Thyroid gland (tissue), 4 donors: ENCODE measurements at regions not wholly inside any gene's neighbourhood (a gene's known extent, or its start where the extent isn't known, plus 50 kb on each side); places are given as distances from the start of the nearest gene placed in this dataset.

Experiments
- DNase-seq, 2 donors: peaks; one replicate each; pipeline ENCODE4 v3.0.0-alpha.2; 2019
- H3K27ac ChIP-seq, 3 donors: fragments of 200-600 bp; sonication (generic); 1 replicate in 2 of 3; 2 replicates in 1 of 3; pipeline ENCODE4 v1.5.1; 2016 to 2019; ENCODE audit warnings: mild to moderate bottlenecking in 1 of 3, moderate library complexity in 1 of 3
- H3K27me3 ChIP-seq: fragments of 200-600 bp; sonication (generic); one replicate; pipeline ENCODE4 v1.5.1; 2019
- H3K36me3 ChIP-seq, 2 donors: fragments of 200-600 bp; sonication (generic); one replicate each; pipeline ENCODE4 v1.5.1; 2016 to 2019
- H3K4me1 ChIP-seq, 2 donors: fragments of 200-600 bp; sonication (generic); one replicate each; pipeline ENCODE4 v1.5.1; 2017 to 2019
- H3K4me3 ChIP-seq, 3 donors: fragments of 200-600 bp; sonication (generic); replicated peaks in 1 of 3; 1 replicate in 2 of 3; 2 replicates in 1 of 3; pipeline ENCODE4 v1.5.1; 2016; ENCODE audit warnings: mild to moderate bottlenecking in 1 of 3
- H3K9me3 ChIP-seq: fragments of 200-600 bp; sonication (generic); one replicate; pipeline ENCODE4 v1.5.1; 2017
- POLR2A ChIP-seq, 2 donors: fragments of 450-650 bp; IDR thresholded peaks; one replicate each; pipeline ENCODE4 v1.6.1; 2017; ENCODE audit warnings: antibody characterized with exemption in 2 of 2, mild to moderate bottlenecking in 2 of 2, moderate library complexity in 1 of 2
- WGBS, 2 donors: methylation state at CpG; one replicate each; pipeline ENCODE4 v1.1.5; 2017; 5-methylcytosine and 5-hydroxymethylcytosine counted together
- intact Hi-C: fragments of 100-400 bp; cut with DNase I; formaldehyde crosslinking; loops from one replicate; pipeline ENCODE4 v1.15.1; 2023
- TF ChIP-seq, protein P1 (sequence below), 6 experiments: fragments of 200-600 bp in 3 of 6; fragments of 450-650 bp in 3 of 6; sonication (generic) in 3 of 6; IDR thresholded peaks; one replicate each; pipeline ENCODE4 v1.5.1; 2016 to 2019; ENCODE audit warnings: antibody characterized with exemption in 6 of 6, mild to moderate bottlenecking in 2 of 6, inconsistent platforms in 1 of 6, moderate library complexity in 1 of 6

DNA sequence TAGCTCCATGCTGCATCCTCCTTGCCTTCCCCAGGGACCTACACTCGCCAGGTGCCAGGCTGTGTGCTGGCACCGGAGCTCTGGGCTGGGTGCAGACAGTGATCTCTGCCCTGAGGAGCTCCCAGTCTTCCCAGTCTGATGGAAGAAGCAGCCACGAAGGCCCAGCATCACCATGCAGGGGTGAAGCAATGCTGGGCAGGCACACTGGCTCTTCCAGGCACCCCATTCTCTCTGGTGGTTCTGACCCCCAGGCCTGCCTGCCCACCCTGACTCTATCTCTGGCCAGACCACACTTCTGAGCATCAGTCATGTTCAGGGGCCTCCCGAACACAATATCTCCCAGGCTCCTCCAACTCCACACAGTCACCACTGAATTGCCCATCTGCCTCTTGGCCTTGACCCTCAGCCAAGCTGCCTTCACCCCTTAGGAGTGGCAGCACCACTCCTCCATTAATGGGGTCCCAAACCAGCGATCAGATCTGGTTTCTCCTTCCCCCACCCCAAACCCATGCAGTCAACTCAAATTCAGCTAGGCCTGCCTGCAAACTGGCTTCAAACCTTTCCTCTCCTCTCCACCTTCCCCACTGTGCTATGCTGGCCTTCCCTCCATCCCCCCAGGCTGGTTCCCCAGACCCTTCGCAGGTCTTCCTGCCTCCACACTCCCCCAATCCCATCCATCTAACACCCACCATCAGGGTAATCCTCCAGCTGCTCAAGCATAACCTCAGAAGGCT, 102.7 kb upstream of the MVB12B start:
- Histone ChIP-seq H3K27ac (no peak overlapping the region), H3K27me3 (peaks cover 11% of the 10 kb centered on the region), H3K4me1 (peaks cover 0 to 6% of the 10 kb centered on the region in 2 donors), H3K36me3 (no peaks in the 10 kb centered on the region), H3K4me3 (no peak overlapping the region), H3K9me3 (no peaks in the 10 kb centered on the region)
- intact Hi-C loops, result no loop called here
- WGBS, 2 donors, result 79 to 88% methylated on average over 5 to 6 of the region's 6 CpGs
- no peak for DNase-seq
- TF ChIP-seq, protein P1, sequence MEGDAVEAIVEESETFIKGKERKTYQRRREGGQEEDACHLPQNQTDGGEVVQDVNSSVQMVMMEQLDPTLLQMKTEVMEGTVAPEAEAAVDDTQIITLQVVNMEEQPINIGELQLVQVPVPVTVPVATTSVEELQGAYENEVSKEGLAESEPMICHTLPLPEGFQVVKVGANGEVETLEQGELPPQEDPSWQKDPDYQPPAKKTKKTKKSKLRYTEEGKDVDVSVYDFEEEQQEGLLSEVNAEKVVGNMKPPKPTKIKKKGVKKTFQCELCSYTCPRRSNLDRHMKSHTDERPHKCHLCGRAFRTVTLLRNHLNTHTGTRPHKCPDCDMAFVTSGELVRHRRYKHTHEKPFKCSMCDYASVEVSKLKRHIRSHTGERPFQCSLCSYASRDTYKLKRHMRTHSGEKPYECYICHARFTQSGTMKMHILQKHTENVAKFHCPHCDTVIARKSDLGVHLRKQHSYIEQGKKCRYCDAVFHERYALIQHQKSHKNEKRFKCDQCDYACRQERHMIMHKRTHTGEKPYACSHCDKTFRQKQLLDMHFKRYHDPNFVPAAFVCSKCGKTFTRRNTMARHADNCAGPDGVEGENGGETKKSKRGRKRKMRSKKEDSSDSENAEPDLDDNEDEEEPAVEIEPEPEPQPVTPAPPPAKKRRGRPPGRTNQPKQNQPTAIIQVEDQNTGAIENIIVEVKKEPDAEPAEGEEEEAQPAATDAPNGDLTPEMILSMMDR (IDR thresholded peaks at IDR 0.05), result no peak
- no peak for TF ChIP-seq POLR2A (IDR thresholded peaks at IDR 0.05)

DNA sequence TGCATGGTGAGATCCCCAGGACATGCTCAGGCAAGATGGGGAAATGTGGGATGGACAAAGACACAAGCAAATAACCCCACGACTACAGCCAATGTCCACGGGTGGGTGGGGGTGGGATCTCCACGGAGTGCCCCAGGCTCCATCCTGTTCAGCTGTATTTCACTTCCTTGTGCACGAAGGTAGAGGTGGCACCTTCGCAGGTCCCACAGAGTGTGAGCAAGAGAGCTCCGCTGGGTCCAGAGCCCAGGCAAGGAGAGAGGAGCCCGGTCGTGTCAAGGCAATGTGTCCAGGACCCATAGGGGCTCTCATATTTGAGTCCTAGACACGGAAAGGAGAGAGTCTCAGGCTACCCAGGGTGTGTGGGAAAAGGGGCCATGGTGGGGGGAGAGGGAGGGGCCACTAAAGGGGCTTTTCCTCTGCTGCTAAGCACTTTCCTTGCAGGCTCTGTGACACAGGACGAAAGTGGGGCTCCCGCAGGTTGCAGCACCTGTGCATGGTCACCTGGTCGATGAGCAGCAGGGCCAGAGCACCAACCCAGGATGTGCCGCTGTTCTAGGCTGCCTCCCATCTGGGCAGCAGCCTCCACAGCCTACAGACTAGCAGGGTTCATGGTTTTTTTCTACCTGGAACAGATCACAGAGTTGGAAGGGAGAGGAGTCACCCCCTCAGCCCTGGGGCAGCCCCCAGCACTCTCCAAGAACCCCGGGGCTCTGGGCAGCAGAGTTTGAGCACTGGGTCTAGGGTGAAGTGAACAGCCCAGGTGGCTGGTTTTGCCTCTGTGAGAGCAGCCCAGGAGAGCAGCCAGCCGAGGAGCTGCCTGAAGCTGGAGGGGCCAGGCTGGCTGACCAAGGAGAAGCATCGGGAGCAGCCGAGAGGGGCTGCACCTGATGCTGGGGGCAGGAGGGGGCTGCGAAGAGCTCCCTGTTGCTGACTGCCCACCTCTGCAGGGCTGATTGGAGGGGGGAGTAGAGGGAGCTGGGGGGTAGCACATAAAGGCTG, 100.7 kb upstream of the MVB12B start:
- no peak for DNase-seq
- Histone ChIP-seq H3K27me3 (peaks cover 11% of the 10 kb centered on the region), H3K36me3 (no peaks in the 10 kb centered on the region), H3K27ac (no peak overlapping the region), H3K9me3 (no peaks in the 10 kb centered on the region), H3K4me1 (peaks cover 0 to 6% of the 10 kb centered on the region in 2 donors), H3K4me3 (no peak overlapping the region)
- intact Hi-C loops, result loop anchor here (5.0 kb wide), 1 partner anchor 819 kb away; no protein-coding TSS in a partner anchor
- WGBS, 2 donors, result 64 to 72% methylated on average over 15 to 16 of the region's 18 CpGs
- TF ChIP-seq, protein P1 (IDR thresholded peaks at IDR 0.05), result no peak
- no peak for TF ChIP-seq POLR2A (IDR thresholded peaks at IDR 0.05)

DNA sequence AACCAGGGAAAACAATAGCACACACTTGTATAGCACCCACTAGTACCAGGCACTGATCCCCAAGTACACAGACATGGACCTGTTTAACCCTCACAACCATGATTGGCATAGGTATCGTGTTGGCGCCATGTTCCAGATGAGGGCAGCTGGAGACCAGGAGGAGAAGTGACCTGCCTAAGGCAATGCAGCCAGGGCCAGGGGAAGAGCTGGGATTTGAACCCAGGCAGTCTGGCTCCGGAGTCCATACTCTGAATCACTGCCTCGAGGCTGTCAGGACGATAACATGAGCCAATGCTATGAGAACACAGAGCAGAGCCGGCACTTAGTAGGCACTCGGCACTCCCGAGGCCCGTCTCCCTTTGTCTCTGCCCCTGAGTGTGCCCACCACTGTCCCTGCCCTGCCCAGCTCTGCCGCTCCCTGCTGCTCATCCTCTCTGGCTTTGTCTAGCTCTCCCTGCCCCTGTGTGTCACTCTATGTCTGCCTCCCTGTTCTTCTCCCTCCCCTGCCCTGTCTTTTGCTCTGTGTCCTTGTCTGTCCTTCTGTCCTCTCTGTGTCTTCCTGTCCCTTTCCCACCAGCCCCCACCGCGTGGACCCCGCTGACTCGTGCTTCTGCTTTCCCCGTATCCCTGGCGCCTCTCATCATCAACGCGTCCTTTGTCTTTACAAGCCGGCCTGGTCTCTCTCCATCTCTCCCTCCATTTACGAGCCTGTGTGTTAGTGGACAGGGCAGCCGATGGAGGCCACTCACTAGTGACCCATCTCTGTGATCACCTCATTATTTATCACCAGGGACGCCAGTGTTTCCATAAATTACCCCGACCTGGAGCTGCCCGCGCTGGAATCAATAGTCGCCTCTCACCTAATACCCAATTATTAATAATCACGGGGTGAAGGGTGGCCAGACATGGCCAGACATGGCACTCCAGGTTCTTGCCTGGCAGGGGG, 99.4 kb upstream of the MVB12B start:
- TF ChIP-seq POLR2A (IDR thresholded peaks at IDR 0.05), result no peak
- TF ChIP-seq, protein P1 (IDR thresholded peaks at IDR 0.05), result no peak
- H3K36me3 ChIP-seq, result no peaks in the 10 kb centered on the region
- H3K4me1 ChIP-seq, result peaks cover 0 to 6% of the 10 kb centered on the region in 2 donors
- H3K27ac ChIP-seq, result no peak overlapping the region
- DNase-seq, result no peak
- peaks cover 8% of the 10 kb centered on the region for H3K27me3 ChIP-seq
- intact Hi-C loops, result loop anchor here (5.0 kb wide), 1 partner anchor 820 kb away; no protein-coding TSS in a partner anchor
- no peaks in the 10 kb centered on the region for H3K9me3 ChIP-seq
- WGBS, 2 donors, result 84 to 88% methylated on average over 27 of the region's 27 CpGs
- H3K4me3 ChIP-seq, result no peak overlapping the region

DNA sequence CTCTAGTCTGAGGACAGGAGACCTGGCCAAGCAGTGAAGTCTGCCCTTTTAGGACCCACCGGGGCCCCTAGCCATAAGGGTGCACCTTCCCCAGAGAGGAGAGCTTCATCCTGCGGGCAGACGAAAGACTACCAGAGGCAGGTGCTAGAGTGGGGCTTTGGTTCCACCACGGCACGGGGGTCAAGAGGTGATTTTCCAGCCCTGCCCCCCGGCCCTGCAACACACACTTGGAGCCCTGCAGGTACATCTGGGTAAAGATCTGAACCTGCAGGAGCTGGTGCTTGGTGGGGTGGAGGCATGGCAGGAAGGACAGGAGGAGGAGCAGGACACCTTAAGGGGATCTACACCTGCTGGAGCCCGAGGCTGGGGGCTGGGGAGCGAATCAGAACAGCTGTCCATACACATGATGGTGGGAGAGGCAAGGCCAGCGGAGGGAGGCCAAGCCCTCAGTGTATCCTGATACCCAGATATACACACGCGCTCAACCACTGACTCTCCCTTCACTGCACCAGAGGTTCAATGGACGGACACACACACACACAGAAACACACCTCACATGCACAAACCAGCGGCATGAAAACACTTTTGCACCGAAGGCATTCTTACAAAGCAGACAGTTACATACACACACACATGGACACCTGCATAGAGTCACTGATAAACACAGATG, 98.4 kb upstream of the MVB12B start:
- Histone ChIP-seq H3K4me1 (no peaks in the 10 kb centered on the region), H3K36me3 (no peaks in the 10 kb centered on the region), H3K27me3 (no peaks in the 10 kb centered on the region), H3K27ac (no peak overlapping the region), H3K9me3 (no peaks in the 10 kb centered on the region), H3K4me3 (no peak overlapping the region)
- intact Hi-C loops, result loop anchor here (5.0 kb wide), 1 partner anchor 821 kb away; no protein-coding TSS in a partner anchor
- TF ChIP-seq POLR2A (IDR thresholded peaks at IDR 0.05), result no peak
- TF ChIP-seq, protein P1 (IDR thresholded peaks at IDR 0.05), result no peak
- WGBS, 2 donors, result 79 to 84% methylated on average over 14 of the region's 14 CpGs
- no peak for DNase-seq
